ENCODE measurements at regions not wholly inside any gene's neighbourhood (a gene's known extent, or its start where the extent isn't known, plus 50 kb on each side); places are given as distances from the start of the nearest gene placed in this dataset.

- intact Hi-C loops (cut with DNase I): no loop called here
- H3K4me1 ChIP-seq (replicated peaks): no peaks in the 10 kb centered on the region
- H3K9me3 ChIP-seq: no peaks in the 10 kb centered on the region
- 98% methylated on average over 2 of the region's 2 CpGs for WGBS
- H3K27me3 ChIP-seq (replicated peaks; ENCODE audit: insufficient read depth): no peaks in the 10 kb centered on the region
- no peak overlapping the region for H3K27ac ChIP-seq
- H3K36me3 ChIP-seq: no peaks in the 10 kb centered on the region
- no peak for DNase-seq (ENCODE audit: low spot score)
- H3K4me3 ChIP-seq: no peak overlapping the region
- TF ChIP-seq POLR2AphosphoS5 (IDR thresholded peaks at IDR 0.05): no peak
- TF ChIP-seq POLR2A (IDR thresholded peaks at IDR 0.05): no peak
- TF ChIP-seq, protein P1, sequence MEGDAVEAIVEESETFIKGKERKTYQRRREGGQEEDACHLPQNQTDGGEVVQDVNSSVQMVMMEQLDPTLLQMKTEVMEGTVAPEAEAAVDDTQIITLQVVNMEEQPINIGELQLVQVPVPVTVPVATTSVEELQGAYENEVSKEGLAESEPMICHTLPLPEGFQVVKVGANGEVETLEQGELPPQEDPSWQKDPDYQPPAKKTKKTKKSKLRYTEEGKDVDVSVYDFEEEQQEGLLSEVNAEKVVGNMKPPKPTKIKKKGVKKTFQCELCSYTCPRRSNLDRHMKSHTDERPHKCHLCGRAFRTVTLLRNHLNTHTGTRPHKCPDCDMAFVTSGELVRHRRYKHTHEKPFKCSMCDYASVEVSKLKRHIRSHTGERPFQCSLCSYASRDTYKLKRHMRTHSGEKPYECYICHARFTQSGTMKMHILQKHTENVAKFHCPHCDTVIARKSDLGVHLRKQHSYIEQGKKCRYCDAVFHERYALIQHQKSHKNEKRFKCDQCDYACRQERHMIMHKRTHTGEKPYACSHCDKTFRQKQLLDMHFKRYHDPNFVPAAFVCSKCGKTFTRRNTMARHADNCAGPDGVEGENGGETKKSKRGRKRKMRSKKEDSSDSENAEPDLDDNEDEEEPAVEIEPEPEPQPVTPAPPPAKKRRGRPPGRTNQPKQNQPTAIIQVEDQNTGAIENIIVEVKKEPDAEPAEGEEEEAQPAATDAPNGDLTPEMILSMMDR (IDR thresholded peaks at IDR 0.05): no peak
Measured at GRCh38 chr16:64857411-64857810, 264.5 kb downstream of the CDH11 start.

DNA sequence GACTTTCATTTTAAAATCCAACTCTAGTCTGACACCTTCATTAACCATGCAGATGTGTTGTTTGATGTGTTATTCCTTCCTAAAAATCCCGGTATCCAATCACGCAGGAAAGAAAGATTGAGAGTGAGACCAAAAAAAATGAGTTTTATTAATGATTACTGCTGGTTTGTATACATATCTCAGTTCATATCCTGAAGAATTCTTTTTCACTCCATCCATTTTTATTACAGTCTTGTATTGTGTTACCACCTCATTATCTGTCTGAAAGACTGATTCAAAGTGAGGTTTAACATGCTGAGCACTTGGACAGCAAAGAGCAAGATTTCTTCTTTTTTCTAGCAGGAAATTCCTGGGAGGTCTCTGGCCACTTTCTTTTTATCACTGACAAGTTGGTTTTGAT lies 268.3 kb downstream of the CDH11 start:
- no peak for DNase-seq (ENCODE audit: low spot score)
- Histone ChIP-seq H3K27me3 (replicated peaks; ENCODE audit: insufficient read depth) (no peaks in the 10 kb centered on the region), H3K4me3 (no peak overlapping the region), H3K9me3 (no peaks in the 10 kb centered on the region), H3K27ac (no peak overlapping the region), H3K36me3 (no peaks in the 10 kb centered on the region), H3K4me1 (replicated peaks) (no peaks in the 10 kb centered on the region)
- 86% methylated on average over 2 of the region's 2 CpGs for WGBS
- TF ChIP-seq, protein P1 (IDR thresholded peaks at IDR 0.05): no peak
- TF ChIP-seq POLR2A (IDR thresholded peaks at IDR 0.05) (no peak), POLR2AphosphoS5 (IDR thresholded peaks at IDR 0.05) (no peak)
- intact Hi-C loops (cut with DNase I): no loop called here

- intact Hi-C loops (cut with DNase I): no loop called here
- H3K27me3 ChIP-seq (replicated peaks; ENCODE audit: insufficient read depth): no peaks in the 10 kb centered on the region
- no peak overlapping the region for H3K4me3 ChIP-seq
- H3K4me1 ChIP-seq (replicated peaks): no peaks in the 10 kb centered on the region
- no peak for TF ChIP-seq POLR2AphosphoS5 (IDR thresholded peaks at IDR 0.05)
- no peak for DNase-seq (ENCODE audit: low spot score)
- no peak overlapping the region for H3K27ac ChIP-seq
- 84% methylated on average over 3 of the region's 3 CpGs for WGBS
- no peaks in the 10 kb centered on the region for H3K9me3 ChIP-seq
- H3K36me3 ChIP-seq: no peaks in the 10 kb centered on the region
Measured at GRCh38 chr16:64846966-64847365, 274.9 kb downstream of the CDH11 start.

- H3K4me1 ChIP-seq (replicated peaks): no peaks in the 10 kb centered on the region
- no peak overlapping the region for H3K27ac ChIP-seq
- intact Hi-C loops (cut with DNase I): no loop called here
- TF ChIP-seq POLR2A (IDR thresholded peaks at IDR 0.05) (no peak), POLR2AphosphoS5 (IDR thresholded peaks at IDR 0.05) (no peak)
- TF ChIP-seq, protein P1 (IDR thresholded peaks at IDR 0.05): no peak
- H3K4me3 ChIP-seq: no peak overlapping the region
- no peaks in the 10 kb centered on the region for H3K9me3 ChIP-seq
- DNase-seq (ENCODE audit: low spot score): no peak
- no peaks in the 10 kb centered on the region for H3K27me3 ChIP-seq (replicated peaks; ENCODE audit: insufficient read depth)
- WGBS: 89% methylated on average over 2 of the region's 2 CpGs
- no peaks in the 10 kb centered on the region for H3K36me3 ChIP-seq
Measured at GRCh38 chr16:64845071-64845470, 276.8 kb downstream of the CDH11 start.

DNA sequence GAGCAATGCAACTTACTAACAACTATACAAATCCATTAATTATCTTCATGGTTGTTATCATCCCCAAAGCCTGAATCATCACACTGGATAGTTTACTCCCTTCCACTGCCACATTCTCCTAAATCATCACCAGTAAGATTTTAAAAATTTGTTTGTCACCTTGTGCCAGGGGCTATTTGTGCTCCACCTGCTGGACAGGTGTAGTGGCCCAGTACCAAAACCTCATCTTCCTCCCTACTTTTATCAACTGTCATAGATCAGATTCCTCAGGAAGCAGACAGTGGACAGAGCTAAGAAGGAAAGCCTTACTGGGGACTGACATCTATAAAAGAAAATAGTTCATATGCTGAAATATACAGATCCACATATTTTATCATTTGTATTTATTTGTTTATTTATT lies 280.4 kb downstream of the CDH11 start:
- Histone ChIP-seq H3K4me1 (replicated peaks) (no peaks in the 10 kb centered on the region), H3K36me3 (no peaks in the 10 kb centered on the region), H3K4me3 (no peak overlapping the region), H3K27me3 (replicated peaks; ENCODE audit: insufficient read depth) (no peaks in the 10 kb centered on the region), H3K9me3 (no peaks in the 10 kb centered on the region), H3K27ac (no peak overlapping the region)
- DNase-seq (ENCODE audit: low spot score): no peak
- no peak for TF ChIP-seq POLR2A (IDR thresholded peaks at IDR 0.05)
- no peak for TF ChIP-seq POLR2AphosphoS5 (IDR thresholded peaks at IDR 0.05)
- TF ChIP-seq, protein P1 (IDR thresholded peaks at IDR 0.05): no peak
- intact Hi-C loops (cut with DNase I): no loop called here

Measured in prostate gland (tissue), 2 donors.